Erythroblast (primary cell): ENCODE measurements at regions not wholly inside any gene's neighbourhood (a gene's known extent, or its start where the extent isn't known, plus 50 kb on each side); places are given as distances from the start of the nearest gene placed in this dataset.
"Not testable (repeated sequence)": the region's sequence is repeated elsewhere in the genome, so short reads cannot be mapped to it uniquely, and the experiment has no call there.

ENCODE experiments used
- DNase-seq, 2 experiments: peaks; one replicate each; lab custom pipeline; 2025; lab: John Stamatoyannopoulos, UW
- GATA1 ChIP-seq: IDR thresholded peaks from 2 replicates; pipeline ENCODE4 v1.6.1; 2011; ENCODE audit warnings: low read depth, mild to moderate bottlenecking, control low read depth, low read length, moderate library complexity
- POLR2A ChIP-seq: IDR thresholded peaks from 2 replicates; pipeline ENCODE4 v1.6.1; 2011; ENCODE audit warnings: mild to moderate bottlenecking, low read length

- DNase-seq = no peak
- TF ChIP-seq POLR2A = no peak
- TF ChIP-seq GATA1 = no peak
Observed at GRCh38 chr4:162912482-162912881, 254.2 kb downstream of the NAF1 start.

- no peak for TF ChIP-seq POLR2A
- no peak for TF ChIP-seq GATA1
- DNase-seq = no peak
Observed at GRCh38 chr4:162911349-162911748, 255.3 kb downstream of the NAF1 start.

- no peak for DNase-seq
- TF ChIP-seq GATA1 (no peak), POLR2A (no peak)
Observed at GRCh38 chr4:162909952-162910351, 256.7 kb downstream of the NAF1 start.

GRCh38 chr4:162894387-162894786 is 272.3 kb downstream of the NAF1 start:
- TF ChIP-seq POLR2A (no peak), GATA1 (no peak)
- no peak for DNase-seq

- no peak for DNase-seq
- TF ChIP-seq GATA1 (no peak), POLR2A (no peak)
Observed at GRCh38 chr4:162891788-162892707, 274.6 kb downstream of the NAF1 start.

- no peak for DNase-seq
Observed at GRCh38 chr4:162878096-162878495, 288.6 kb downstream of the NAF1 start.

GRCh38 chr4:162874748-162875147 is 291.9 kb downstream of the NAF1 start:
- TF ChIP-seq POLR2A (no peak), GATA1 (no peak)
- DNase-seq = no peak

More at GRCh38 chr4:162878096-162878495, 288.6 kb downstream of the NAF1 start:
- TF ChIP-seq POLR2A (no peak), GATA1 (no peak)

- no peak for DNase-seq
- no peak for TF ChIP-seq GATA1
- no peak for TF ChIP-seq POLR2A
Observed at GRCh38 chr4:162871990-162872389, 294.7 kb downstream of the NAF1 start.

- DNase-seq = no peak
- no peak for TF ChIP-seq POLR2A
Observed at GRCh38 chr4:162869157-162869556, 297.5 kb downstream of the NAF1 start.

- TF ChIP-seq GATA1 = no peak
- no peak for TF ChIP-seq POLR2A
- DNase-seq = no peak
Observed at GRCh38 chr4:162866565-162866964, 300.1 kb downstream of the NAF1 start.

GRCh38 chr4:162865102-162865501 is 301.6 kb downstream of the NAF1 start:
- TF ChIP-seq GATA1 (no peak), POLR2A (no peak)
- DNase-seq = peak in 1 of 2 experiments; percentile 1

- no peak for DNase-seq
- TF ChIP-seq POLR2A = no peak
- TF ChIP-seq GATA1 = no peak
Observed at GRCh38 chr4:162853788-162854187, 312.9 kb downstream of the NAF1 start.

- DNase-seq = no peak
- TF ChIP-seq GATA1 (no peak), POLR2A (no peak)
Observed at GRCh38 chr4:162852642-162853041, 314.0 kb downstream of the NAF1 start.

GRCh38 chr4:162851241-162851758 is 315.4 kb downstream of the NAF1 start:
- DNase-seq = not testable (repeated sequence)
